GM12878 (cell line): ENCODE measurements at regions not wholly inside any gene's neighbourhood (a gene's known extent, or its start where the extent isn't known, plus 50 kb on each side); places are given as distances from the start of the nearest gene placed in this dataset.

ENCODE experiments used
- ATAC-seq: fragments of 200-7000 bp; cut with Tn5 transposase; 3 replicates; pipeline ENCODE4 v1.9.1; 2020; ENCODE audit warnings: mild to moderate bottlenecking, moderate library complexity
- BruUV-seq: library from RNA; stranded (reverse); fragments of 400-500 nt; replicated peaks from 2 replicates; lab custom pipeline; 2021; lab: Mats Ljungman, UMichigan
- CTCF ChIA-PET: fragments of 300-600 bp; sonication (Branson Sonifier 250); formaldehyde crosslinking; extraction: SDS; loops from one replicate; lab custom pipeline; 2021; ENCODE audit warnings: inconsistent platforms; lab: Yijun Ruan, JAX
- POLR2A ChIA-PET: fragments of 350-600 bp; formaldehyde crosslinking; extraction: SDS; loops from one replicate; lab custom pipeline; 2021; ENCODE audit warnings: inconsistent platforms; lab: Charles Lee
- RAD21 ChIA-PET: fragments of 300-600 bp; sonication (Branson Sonifier 250); formaldehyde crosslinking; loops from one replicate; lab custom pipeline; 2023; ENCODE audit warnings: antibody characterized with exemption; ENCODE audit not compliant: unreplicated experiment; lab: Charles Lee
- SMC1A ChIA-PET: fragments of 300-600 bp; sonication (Branson Sonifier 250); formaldehyde crosslinking; loops from one replicate; lab custom pipeline; 2023; ENCODE audit not compliant: unreplicated experiment, uncharacterized antibody; lab: Charles Lee
- DNase-seq: peaks from one replicate; pipeline ENCODE4 v3.0.0-alpha.2; 2011; ENCODE audit warnings: low read depth, low spot score
- FAIRE-seq: peaks from 3 replicates; lab custom pipeline; 2011; peaks lifted over from hg19 to GRCh38; lab: Jason Lieb, UNC
- H2AFZ ChIP-seq: 2 replicates; pipeline ENCODE4 v1.6.0; 2011; ENCODE audit warnings: low read depth, low read length, control low read depth; ENCODE audit not compliant: control insufficient read depth
- H3K27ac ChIP-seq: 2 replicates; pipeline ENCODE4 v1.5.1; 2011; ENCODE audit warnings: control low read depth; ENCODE audit not compliant: control insufficient read depth, insufficient read depth
- H3K27me3 ChIP-seq, 2 experiments: replicated peaks in 1 of 2; 2 replicates each; pipeline versions ENCODE4 v1.6.0 to v1.6.1; 2011; ENCODE audit warnings: low read length in 1 of 2; ENCODE audit not compliant: control insufficient read depth in 2 of 2, insufficient read depth in 2 of 2
- H3K36me3 ChIP-seq, 2 experiments: 2 replicates each; pipeline ENCODE4 v1.5.1; 2011; ENCODE audit warnings: low read length in 1 of 2; ENCODE audit not compliant: control insufficient read depth in 2 of 2, insufficient read depth in 2 of 2
- H3K4me1 ChIP-seq: 2 replicates; pipeline ENCODE4 v1.6.1; 2011; ENCODE audit warnings: mild to moderate bottlenecking, low read length, moderate library complexity, mixed read lengths; ENCODE audit not compliant: control insufficient read depth, insufficient read depth
- H3K4me2 ChIP-seq: 2 replicates; pipeline ENCODE4 v1.6.0; 2011; ENCODE audit warnings: control low read depth; ENCODE audit not compliant: control insufficient read depth, insufficient read depth
- H3K4me3 ChIP-seq: fragments of 200-600 bp; sonication (generic); 2 replicates; pipeline ENCODE4 v1.5.1; 2016
- H3K79me2 ChIP-seq: 2 replicates; pipeline ENCODE4 v1.6.0; 2011; ENCODE audit warnings: low read length; ENCODE audit not compliant: control insufficient read depth, insufficient read depth
- H3K9ac ChIP-seq: 2 replicates; pipeline ENCODE4 v1.8.0; 2011; ENCODE audit warnings: low read length, control low read depth, mixed read lengths; ENCODE audit not compliant: control insufficient read depth, insufficient read depth
- H3K9me3 ChIP-seq: replicated peaks from 3 replicates; pipeline ENCODE4 v1.5.1; 2011; ENCODE audit warnings: mild to moderate bottlenecking, low read length; ENCODE audit not compliant: control insufficient read depth, insufficient read depth
- H4K20me1 ChIP-seq: 2 replicates; pipeline ENCODE4 v1.6.0; 2011; ENCODE audit not compliant: control insufficient read depth, insufficient read depth
- ASH2L ChIP-seq: fragments of 300-600, 200-600 bp; sonication (generic); IDR thresholded peaks from 2 replicates; pipeline ENCODE4 v1.6.1; 2017; ENCODE audit warnings: low read depth, mild to moderate bottlenecking, borderline replicate concordance
- BHLHE40 ChIP-seq, 2 experiments: fragments of 450-650 bp in 1 of 2; IDR thresholded peaks; 2 replicates each; pipeline ENCODE4 v1.6.1; 2011 to 2017; ENCODE audit warnings: low read depth in 2 of 2, borderline replicate concordance in 1 of 2, improper control_type of control experiment in 1 of 2, low read length in 1 of 2, mild to moderate bottlenecking in 1 of 2
- CBX5 ChIP-seq: sonication (generic); IDR thresholded peaks from 2 replicates; pipeline ENCODE4 v1.6.1; 2016; ENCODE audit warnings: low read depth, moderate library complexity, mild to moderate bottlenecking, inconsistent platforms
- ETV6 ChIP-seq, 2 experiments: fragments of 450-650 bp in 1 of 2; IDR thresholded peaks in 1 of 2; conservative IDR thresholded peaks in 1 of 2; 2 replicates each; pipeline ENCODE4 v1.6.1; 2014; ENCODE audit warnings: antibody characterized with exemption in 1 of 2, borderline replicate concordance in 1 of 2, low read depth in 1 of 2, mild to moderate bottlenecking in 1 of 2, moderate library complexity in 1 of 2
- MXI1 ChIP-seq: fragments of 150-350 bp; IDR thresholded peaks from 2 replicates; pipeline ENCODE4 v1.6.1; 2011; ENCODE audit warnings: low read depth, mild to moderate bottlenecking, inconsistent platforms, low read length, improper control_type of control experiment
- STAT1 ChIP-seq: fragments of 450-650 bp; conservative IDR thresholded peaks from 2 replicates; pipeline ENCODE4 v1.6.1; 2014; ENCODE audit warnings: antibody characterized with exemption, mild to moderate bottlenecking
- WGBS: methylation state at CpG from one replicate; pipeline ENCODE4 v1.1.6; 2016; ENCODE audit warnings: low lambda C conversion rate; ENCODE audit not compliant: insufficient replicate concordance, insufficient coverage; ENCODE audit errors: missing lambda C conversion rate; 5-methylcytosine and 5-hydroxymethylcytosine counted together
- in situ Hi-C: fragments of 300-500 bp; cut with MboI; formaldehyde crosslinking; loops from 9 replicates; pipeline ENCODE4 v1.14.3; 2018; ENCODE audit warnings: mixed read lengths
- intact Hi-C: fragments of 100-400 bp; cut with micrococcal nuclease; formaldehyde crosslinking; loops from one replicate; pipeline ENCODE4 v1.14.2; 2022; ENCODE audit not compliant: unreplicated experiment
- TF ChIP-seq, protein P1 (sequence below): IDR thresholded peaks from 2 replicates; pipeline ENCODE4 v1.6.1; 2011; ENCODE audit warnings: borderline replicate concordance, low read depth, mild to moderate bottlenecking, moderate library complexity, mixed read lengths, low read length; ENCODE audit not compliant: insufficient read depth; ENCODE audit errors: extremely low read length
- TF ChIP-seq, protein P2 (sequence below): IDR thresholded peaks from 2 replicates; pipeline ENCODE4 v1.6.1; 2012; ENCODE audit warnings: low read depth, low read length, improper control_type of control experiment
- TF ChIP-seq, protein P3 (sequence below): fragments of 450-650 bp; IDR thresholded peaks from 2 replicates; pipeline ENCODE4 v1.6.1; 2016; ENCODE audit warnings: mild to moderate bottlenecking

DNA sequence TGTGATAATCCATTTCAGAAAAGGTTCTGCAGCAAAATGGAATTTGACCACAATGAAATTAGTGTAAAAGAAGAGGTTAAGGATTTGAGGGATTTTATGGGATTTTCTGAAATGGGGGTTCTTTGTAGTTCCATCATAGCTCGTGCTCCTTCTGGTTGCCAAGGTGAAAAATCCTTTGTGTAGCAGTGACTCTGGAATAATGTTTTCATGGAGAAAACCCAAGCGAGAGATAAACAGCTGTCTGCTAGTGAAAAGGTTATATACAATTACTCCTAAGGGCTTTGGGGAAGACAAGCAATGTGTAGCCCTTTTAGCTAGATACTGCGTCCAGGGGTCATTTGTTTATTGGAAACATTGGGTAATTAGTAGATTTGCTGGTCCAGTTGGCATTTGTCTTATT lies 453.2 kb upstream of the DEPDC1 start:
- Histone ChIP-seq H3K36me3 (no peaks in the 10 kb centered on the region), H2AFZ (no peak overlapping the region), H3K4me3 (no peak overlapping the region), H3K4me2 (no peak overlapping the region), H3K27ac (no peak overlapping the region), H3K9me3 (no peaks in the 10 kb centered on the region; the same call in 2 of the 3 replicates), H3K79me2 (no peaks in the 10 kb centered on the region), H4K20me1 (no peaks in the 10 kb centered on the region), H3K4me1 (no peaks in the 10 kb centered on the region), H3K27me3 (no peaks in the 10 kb centered on the region), H3K9ac (no peak overlapping the region)
- RAD21 ChIA-PET: no interaction called here
- BruUV-seq: no TSS peak
- WGBS: 20% methylated on average over 3 of the region's 3 CpGs
- TF ChIP-seq ASH2L: no peak
- no peak for TF ChIP-seq STAT1
- TF ChIP-seq ETV6 (conservative IDR thresholded peaks at IDR 0.05 in 1 of 2, IDR thresholded peaks at IDR 0.05 in 1 of 2; ENCODE audit: borderline replicate concordance in 1 of 2, low read depth in 1 of 2): no peak
- TF ChIP-seq, protein P1, sequence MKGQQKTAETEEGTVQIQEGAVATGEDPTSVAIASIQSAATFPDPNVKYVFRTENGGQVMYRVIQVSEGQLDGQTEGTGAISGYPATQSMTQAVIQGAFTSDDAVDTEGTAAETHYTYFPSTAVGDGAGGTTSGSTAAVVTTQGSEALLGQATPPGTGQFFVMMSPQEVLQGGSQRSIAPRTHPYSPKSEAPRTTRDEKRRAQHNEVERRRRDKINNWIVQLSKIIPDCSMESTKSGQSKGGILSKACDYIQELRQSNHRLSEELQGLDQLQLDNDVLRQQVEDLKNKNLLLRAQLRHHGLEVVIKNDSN: no peak
- no peak for TF ChIP-seq BHLHE40 (IDR thresholded peaks at IDR 0.05; ENCODE audit: borderline replicate concordance in 1 of 2, low read depth in 2 of 2, low read length in 1 of 2)
- SMC1A ChIA-PET: no interaction called here
- CTCF ChIA-PET: interaction anchor here (0.6 kb wide), 1 partner anchor 288 kb away, joined by 3 read pairs; no protein-coding TSS in a partner anchor
- DNase-seq: no peak
- POLR2A ChIA-PET: no interaction called here
- intact Hi-C loops (loop anchor here (10.0 kb wide), 1 partner anchor 835 kb away; no protein-coding TSS in a partner anchor), in situ Hi-C loops (no loop called here)
- FAIRE-seq: no peak
- no peak for ATAC-seq

DNA sequence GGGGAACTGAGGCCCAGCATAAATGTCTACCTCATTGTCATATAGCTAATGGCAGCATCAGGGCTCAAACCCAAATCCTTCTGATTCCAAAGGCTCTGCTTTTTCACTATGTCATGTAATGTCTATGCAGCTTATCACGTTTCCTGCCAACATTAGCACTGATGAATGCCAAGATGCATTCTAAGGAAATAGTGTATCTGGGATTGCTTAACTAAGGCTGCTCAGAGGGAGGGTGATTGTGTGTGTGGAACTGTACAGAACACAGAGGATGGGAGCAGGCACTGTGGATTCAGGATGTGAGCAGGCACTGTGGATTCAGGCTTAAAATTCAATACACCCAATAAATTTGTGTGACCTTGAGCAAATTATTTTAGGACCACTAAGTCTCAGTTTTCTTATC lies 456.4 kb upstream of the DEPDC1 start:
- H3K9ac ChIP-seq: no peak overlapping the region
- ATAC-seq (no peak), FAIRE-seq (no peak), DNase-seq (no peak)
- no peaks in the 10 kb centered on the region for H3K4me1 ChIP-seq
- H3K79me2 ChIP-seq: no peaks in the 10 kb centered on the region
- H3K4me2 ChIP-seq: no peak overlapping the region
- intact Hi-C loops: loop anchor here (10.0 kb wide), 1 partner anchor 839 kb away; no protein-coding TSS in a partner anchor
- WGBS: 0% methylated on average over 1 of the region's 1 CpG
- no peaks in the 10 kb centered on the region for H3K27me3 ChIP-seq
- RAD21 ChIA-PET: no interaction called here
- POLR2A ChIA-PET: no interaction called here
- no peak overlapping the region for H3K27ac ChIP-seq
- SMC1A ChIA-PET: no interaction called here
- TF ChIP-seq, protein P2, sequence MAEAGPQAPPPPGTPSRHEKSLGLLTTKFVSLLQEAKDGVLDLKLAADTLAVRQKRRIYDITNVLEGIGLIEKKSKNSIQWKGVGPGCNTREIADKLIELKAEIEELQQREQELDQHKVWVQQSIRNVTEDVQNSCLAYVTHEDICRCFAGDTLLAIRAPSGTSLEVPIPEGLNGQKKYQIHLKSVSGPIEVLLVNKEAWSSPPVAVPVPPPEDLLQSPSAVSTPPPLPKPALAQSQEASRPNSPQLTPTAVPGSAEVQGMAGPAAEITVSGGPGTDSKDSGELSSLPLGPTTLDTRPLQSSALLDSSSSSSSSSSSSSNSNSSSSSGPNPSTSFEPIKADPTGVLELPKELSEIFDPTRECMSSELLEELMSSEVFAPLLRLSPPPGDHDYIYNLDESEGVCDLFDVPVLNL: no peak
- TF ChIP-seq CBX5 (no peak), MXI1 (no peak)
- TF ChIP-seq, protein P3, sequence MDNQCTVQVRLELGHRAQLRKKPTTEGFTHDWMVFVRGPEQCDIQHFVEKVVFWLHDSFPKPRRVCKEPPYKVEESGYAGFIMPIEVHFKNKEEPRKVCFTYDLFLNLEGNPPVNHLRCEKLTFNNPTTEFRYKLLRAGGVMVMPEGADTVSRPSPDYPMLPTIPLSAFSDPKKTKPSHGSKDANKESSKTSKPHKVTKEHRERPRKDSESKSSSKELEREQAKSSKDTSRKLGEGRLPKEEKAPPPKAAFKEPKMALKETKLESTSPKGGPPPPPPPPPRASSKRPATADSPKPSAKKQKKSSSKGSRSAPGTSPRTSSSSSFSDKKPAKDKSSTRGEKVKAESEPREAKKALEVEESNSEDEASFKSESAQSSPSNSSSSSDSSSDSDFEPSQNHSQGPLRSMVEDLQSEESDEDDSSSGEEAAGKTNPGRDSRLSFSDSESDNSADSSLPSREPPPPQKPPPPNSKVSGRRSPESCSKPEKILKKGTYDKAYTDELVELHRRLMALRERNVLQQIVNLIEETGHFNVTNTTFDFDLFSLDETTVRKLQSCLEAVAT: no peak
- H4K20me1 ChIP-seq: no peaks in the 10 kb centered on the region
- no peak overlapping the region for H3K4me3 ChIP-seq
- CTCF ChIA-PET: no interaction called here
- no peaks in the 10 kb centered on the region; the same call in 2 of the 3 replicates for H3K9me3 ChIP-seq
- H2AFZ ChIP-seq: no peak overlapping the region
- H3K36me3 ChIP-seq: no peaks in the 10 kb centered on the region
- in situ Hi-C loops: no loop called here
- no TSS peak for BruUV-seq
